GM12864 (cell line): ENCODE measurements at regions not wholly inside any gene's neighbourhood (a gene's known extent, or its start where the extent isn't known, plus 50 kb on each side); places are given as distances from the start of the nearest gene placed in this dataset.
"Not testable (repeated sequence)": the region's sequence is repeated elsewhere in the genome, so short reads cannot be mapped to it uniquely, and the experiment has no call there.

ENCODE experiments used
- DNase-seq: peaks from one replicate; pipeline ENCODE4 v3.0.0-alpha.2; 2011; ENCODE audit warnings: low read depth
- H3K4me3 ChIP-seq: 2 replicates; pipeline ENCODE4 v1.5.1; 2011; ENCODE audit warnings: mild to moderate bottlenecking, low read depth, low read length, control low read depth
- TF ChIP-seq, protein P1 (sequence below): IDR thresholded peaks from 2 replicates; pipeline ENCODE4 v1.5.1; 2011; ENCODE audit warnings: low read depth, mild to moderate bottlenecking, moderate library complexity, low read length, control low read depth, inconsistent platforms; ENCODE audit errors: missing control alignments

DNA sequence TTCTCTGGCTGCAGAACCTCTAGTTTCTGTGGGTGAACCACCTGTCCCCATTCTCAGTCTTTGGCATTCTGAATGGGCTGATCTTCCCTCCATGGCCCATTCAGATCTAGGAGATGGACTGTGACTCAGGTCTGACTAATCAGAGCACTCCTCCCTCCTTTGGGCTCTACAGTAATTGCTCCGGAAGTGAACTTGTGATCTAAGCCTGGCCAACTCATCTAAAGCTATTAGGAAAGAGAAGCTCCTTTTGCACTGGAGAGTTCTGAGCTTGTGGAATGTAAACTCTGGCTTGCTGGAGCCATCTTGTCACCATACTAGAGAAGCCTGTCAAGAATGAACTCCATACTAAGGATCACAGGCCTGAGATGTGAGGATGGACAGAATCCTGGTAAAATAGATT, 168.2 kb downstream of the SUDS3 start:
- TF ChIP-seq, protein P1, sequence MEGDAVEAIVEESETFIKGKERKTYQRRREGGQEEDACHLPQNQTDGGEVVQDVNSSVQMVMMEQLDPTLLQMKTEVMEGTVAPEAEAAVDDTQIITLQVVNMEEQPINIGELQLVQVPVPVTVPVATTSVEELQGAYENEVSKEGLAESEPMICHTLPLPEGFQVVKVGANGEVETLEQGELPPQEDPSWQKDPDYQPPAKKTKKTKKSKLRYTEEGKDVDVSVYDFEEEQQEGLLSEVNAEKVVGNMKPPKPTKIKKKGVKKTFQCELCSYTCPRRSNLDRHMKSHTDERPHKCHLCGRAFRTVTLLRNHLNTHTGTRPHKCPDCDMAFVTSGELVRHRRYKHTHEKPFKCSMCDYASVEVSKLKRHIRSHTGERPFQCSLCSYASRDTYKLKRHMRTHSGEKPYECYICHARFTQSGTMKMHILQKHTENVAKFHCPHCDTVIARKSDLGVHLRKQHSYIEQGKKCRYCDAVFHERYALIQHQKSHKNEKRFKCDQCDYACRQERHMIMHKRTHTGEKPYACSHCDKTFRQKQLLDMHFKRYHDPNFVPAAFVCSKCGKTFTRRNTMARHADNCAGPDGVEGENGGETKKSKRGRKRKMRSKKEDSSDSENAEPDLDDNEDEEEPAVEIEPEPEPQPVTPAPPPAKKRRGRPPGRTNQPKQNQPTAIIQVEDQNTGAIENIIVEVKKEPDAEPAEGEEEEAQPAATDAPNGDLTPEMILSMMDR = no peak
- DNase-seq = no peak
- no peak overlapping the region for H3K4me3 ChIP-seq

DNA sequence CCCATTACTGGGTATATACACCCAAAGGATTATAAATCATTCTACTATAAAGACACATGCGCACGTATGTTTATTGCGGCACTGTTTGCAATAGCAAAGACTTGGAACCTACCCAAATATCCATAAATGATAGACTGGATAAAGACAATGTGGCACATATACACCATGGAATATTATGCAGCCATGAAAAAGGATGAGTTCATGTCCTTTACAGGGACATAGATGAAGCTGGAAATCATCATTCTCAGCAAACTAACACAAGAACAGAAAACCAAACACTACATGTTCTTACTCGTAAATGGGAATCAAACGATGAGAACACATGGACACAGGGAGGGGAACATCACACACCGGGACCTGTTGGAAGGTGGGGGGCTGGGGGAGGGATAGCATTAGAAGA, 171.3 kb downstream of the SUDS3 start:
- not testable (repeated sequence) for H3K4me3 ChIP-seq, DNase-seq

DNA sequence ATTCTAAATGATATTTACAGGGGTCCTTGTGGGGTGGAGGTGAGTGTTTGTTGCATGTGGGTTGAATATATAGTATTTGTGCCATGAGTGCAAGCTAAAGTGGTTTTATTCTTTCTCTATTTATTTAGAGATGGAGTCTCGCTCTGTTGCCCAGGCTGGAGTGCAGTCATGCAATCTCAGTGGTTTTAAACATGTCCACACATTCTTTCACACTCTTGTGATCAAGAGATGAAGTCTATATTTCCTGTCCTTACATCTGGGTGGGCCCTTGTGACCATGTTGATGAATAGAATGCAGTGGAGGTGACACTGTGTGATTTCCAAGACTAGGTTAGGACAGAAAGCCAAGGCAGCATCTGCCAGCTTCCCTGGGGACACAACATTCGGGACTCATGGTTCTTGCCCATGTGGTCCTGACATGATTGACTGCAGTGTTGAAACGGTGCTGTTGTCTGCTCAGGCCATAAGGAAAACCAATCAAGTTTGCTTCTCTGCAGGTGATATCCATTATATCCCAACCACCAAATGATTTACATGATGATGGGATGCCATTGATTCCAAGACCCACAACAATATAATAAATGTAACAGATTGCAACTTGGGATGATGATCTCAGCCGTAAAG, 172.6 kb downstream of the SUDS3 start:
- H3K4me3 ChIP-seq = no peak overlapping the region
- DNase-seq = no peak
- TF ChIP-seq, protein P1 = no peak

DNA sequence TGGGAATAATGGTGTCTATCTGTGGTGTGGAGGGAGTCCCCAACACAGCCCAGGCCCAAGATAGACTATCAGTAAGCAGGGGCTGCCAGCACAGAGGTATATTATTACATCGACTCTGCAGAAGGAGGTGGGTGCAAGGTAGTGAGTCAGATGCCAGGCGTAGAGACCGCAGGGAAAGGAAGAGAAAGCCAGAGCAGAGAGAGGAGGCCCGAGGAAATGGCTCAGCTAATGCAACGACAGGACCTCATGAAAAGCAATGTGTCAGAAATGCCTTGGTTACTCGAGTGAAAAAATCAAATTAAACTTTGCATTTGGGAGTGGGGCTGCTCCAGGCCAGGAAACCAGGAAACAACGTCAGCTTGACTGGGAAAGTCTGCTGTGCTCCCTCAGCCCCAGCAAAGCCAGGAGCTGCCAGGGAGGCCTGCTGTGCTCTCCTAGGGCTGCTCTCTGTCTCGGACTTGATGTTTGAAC, 173.2 kb downstream of the SUDS3 start:
- H3K4me3 ChIP-seq = no peak overlapping the region
- TF ChIP-seq, protein P1 = no peak
- DNase-seq = no peak

DNA sequence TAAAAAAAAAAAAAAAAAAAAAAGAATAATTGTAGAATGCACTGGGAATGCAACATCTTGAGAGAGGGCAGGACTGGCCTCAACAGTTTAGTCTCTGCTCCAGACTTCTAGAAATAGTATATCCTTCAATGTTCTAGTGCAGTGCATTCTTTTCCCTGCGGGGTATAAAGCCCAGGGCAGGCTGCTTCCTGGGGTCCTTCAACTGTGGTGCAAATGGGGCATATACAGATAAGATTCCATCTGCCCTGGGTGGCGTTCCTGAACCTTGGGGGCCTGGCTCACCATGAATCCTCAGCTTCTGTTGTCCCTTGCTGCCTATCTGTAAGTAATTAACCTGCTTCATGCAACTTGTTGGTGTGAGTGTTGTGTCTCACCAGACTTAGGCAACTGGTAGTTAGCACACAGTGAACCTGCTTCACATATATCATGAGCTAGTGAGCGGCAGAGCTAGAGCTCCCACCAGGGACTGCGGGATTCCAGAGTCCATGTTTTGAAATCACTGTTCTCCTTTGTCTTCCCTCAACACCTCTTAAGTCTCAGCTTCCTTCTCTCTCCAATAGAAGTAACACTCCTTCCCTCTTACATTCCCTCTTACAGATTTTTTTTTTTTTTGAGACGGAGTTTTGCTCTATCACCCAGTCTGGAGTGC, 177.6 kb downstream of the SUDS3 start:
- TF ChIP-seq, protein P1 = no peak
- no peak overlapping the region for H3K4me3 ChIP-seq
- DNase-seq = no peak

DNA sequence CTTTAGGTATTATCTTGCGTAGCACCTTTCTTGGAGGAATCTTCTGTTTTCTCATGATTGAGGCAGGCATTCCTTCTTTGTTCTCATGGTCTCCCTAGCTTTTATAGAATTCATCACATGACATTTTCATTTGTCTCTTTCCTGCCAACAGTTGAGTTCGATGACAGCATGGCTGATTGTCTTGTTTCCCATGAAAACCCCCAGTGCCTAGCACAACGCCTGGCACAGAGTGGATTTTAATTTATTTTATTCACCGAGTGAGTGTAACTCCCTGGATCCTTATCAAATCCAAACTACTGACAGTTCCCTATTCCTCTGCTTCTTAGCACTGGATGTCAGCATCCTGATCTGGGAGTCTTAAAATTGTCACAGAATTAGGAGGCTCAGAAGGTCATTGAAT, 182.6 kb downstream of the SUDS3 start:
- TF ChIP-seq, protein P1 = no peak
- DNase-seq = no peak
- H3K4me3 ChIP-seq = no peak overlapping the region

DNA sequence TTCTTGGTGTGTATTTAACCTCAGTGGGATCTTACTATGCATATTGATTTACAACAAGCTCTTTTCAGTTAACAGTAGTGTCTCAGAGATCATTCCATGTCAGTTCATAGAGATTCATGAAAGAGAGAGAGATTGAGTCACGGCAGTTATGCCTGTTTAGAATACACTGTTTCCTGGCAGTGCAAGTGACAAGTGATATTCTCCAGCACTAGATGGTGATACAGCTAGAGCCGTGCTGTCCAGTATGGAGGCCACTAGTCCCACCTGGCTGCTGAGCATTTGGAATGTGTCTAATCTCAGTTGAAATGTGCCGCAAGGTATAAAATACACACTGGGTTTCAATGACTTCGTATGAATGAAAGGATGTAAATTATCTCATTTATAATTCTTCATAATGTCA, 184.4 kb downstream of the SUDS3 start:
- no peak overlapping the region for H3K4me3 ChIP-seq
- DNase-seq = no peak
- TF ChIP-seq, protein P1 = no peak
